ENCODE measurements at regions not wholly inside any gene's neighbourhood (a gene's known extent, or its start where the extent isn't known, plus 50 kb on each side); places are given as distances from the start of the nearest gene placed in this dataset.

DNA sequence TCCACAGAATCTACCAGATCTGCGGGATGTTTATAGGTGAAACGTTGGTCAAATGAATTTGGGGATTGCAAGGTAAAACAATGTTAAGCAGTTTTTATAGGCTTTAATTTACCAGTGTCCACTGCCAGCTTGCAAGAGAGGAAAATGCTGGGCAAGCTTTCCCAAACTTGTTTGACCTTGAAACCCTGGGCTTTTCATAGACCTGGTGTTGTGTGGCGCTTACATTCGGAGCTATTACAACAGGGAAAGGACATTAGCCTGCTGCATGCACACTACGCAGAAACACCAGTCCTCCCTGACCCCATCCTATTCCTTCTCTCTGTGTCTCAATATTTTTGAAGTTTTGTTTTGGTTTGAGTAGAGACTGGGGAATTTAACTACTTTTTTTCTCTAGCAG is 59.6 kb upstream of the AGPS start:
- TF ChIP-seq, protein P1, sequence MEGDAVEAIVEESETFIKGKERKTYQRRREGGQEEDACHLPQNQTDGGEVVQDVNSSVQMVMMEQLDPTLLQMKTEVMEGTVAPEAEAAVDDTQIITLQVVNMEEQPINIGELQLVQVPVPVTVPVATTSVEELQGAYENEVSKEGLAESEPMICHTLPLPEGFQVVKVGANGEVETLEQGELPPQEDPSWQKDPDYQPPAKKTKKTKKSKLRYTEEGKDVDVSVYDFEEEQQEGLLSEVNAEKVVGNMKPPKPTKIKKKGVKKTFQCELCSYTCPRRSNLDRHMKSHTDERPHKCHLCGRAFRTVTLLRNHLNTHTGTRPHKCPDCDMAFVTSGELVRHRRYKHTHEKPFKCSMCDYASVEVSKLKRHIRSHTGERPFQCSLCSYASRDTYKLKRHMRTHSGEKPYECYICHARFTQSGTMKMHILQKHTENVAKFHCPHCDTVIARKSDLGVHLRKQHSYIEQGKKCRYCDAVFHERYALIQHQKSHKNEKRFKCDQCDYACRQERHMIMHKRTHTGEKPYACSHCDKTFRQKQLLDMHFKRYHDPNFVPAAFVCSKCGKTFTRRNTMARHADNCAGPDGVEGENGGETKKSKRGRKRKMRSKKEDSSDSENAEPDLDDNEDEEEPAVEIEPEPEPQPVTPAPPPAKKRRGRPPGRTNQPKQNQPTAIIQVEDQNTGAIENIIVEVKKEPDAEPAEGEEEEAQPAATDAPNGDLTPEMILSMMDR (IDR thresholded peaks at IDR 0.05), result no peak
- H3K27me3 ChIP-seq, result no peaks in the 10 kb centered on the region
- no peaks in the 10 kb centered on the region for H3K36me3 ChIP-seq
- no peak for DNase-seq (ENCODE audit: low spot score)
- H3K4me3 ChIP-seq, result no peak overlapping the region
- no peak overlapping the region for H3K27ac ChIP-seq
- H3K4me1 ChIP-seq, result no peaks in the 10 kb centered on the region
- no peaks in the 10 kb centered on the region for H3K9me3 ChIP-seq

DNA sequence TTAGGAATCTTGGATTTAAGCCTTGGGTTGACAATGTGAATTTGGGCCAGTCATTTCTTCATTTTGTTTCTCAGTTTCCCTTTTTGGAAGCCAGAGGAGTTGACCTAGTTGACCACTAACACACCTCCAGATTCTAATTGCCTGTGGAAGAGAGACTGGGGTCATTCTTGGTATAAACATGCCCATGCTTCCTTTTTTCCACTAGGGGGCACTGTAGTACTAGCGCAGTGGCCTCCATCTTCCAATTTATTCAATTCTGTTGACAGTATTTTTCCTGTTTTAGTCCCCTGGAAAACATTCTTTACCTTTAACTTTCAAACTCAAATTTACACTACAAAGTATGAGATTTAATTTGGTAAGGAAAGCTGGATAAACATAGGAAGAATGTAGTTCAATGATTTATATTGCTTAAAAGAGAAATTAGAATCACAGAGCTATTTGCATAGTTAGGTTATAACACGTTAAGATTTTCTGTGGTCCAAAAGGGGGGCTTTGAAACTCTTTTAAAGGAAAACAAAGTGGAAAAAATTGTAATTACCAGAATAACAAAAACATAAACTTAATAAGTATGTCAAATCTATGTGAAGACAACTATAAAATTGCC is 57.5 kb upstream of the AGPS start:
- no peak for DNase-seq (ENCODE audit: low spot score)
- H3K4me1 ChIP-seq, result no peaks in the 10 kb centered on the region
- no peaks in the 10 kb centered on the region for H3K27me3 ChIP-seq
- no peaks in the 10 kb centered on the region for H3K9me3 ChIP-seq
- no peaks in the 10 kb centered on the region for H3K36me3 ChIP-seq
- H3K4me3 ChIP-seq, result no peak overlapping the region
- TF ChIP-seq, protein P1 (IDR thresholded peaks at IDR 0.05), result peak; percentile 85 to 95
- H3K27ac ChIP-seq, result no peak overlapping the region

GRCh38 chr2:177335917-177336450 is 56.6 kb upstream of the AGPS start:
- Histone ChIP-seq H3K4me1 (no peaks in the 10 kb centered on the region), H3K4me3 (no peak overlapping the region), H3K36me3 (no peaks in the 10 kb centered on the region), H3K27ac (no peak overlapping the region), H3K9me3 (no peaks in the 10 kb centered on the region), H3K27me3 (no peaks in the 10 kb centered on the region)
- TF ChIP-seq, protein P1 (IDR thresholded peaks at IDR 0.05), result no peak
- DNase-seq (ENCODE audit: low spot score), result no peak

GRCh38 chr2:177338177-177338721 is 54.3 kb upstream of the AGPS start:
- TF ChIP-seq, protein P1 (IDR thresholded peaks at IDR 0.05), result no peak
- Histone ChIP-seq H3K27me3 (no peaks in the 10 kb centered on the region), H3K9me3 (no peaks in the 10 kb centered on the region), H3K4me1 (no peaks in the 10 kb centered on the region), H3K27ac (no peak overlapping the region), H3K4me3 (no peak overlapping the region), H3K36me3 (no peaks in the 10 kb centered on the region)
- DNase-seq (ENCODE audit: low spot score), result no peak

DNA sequence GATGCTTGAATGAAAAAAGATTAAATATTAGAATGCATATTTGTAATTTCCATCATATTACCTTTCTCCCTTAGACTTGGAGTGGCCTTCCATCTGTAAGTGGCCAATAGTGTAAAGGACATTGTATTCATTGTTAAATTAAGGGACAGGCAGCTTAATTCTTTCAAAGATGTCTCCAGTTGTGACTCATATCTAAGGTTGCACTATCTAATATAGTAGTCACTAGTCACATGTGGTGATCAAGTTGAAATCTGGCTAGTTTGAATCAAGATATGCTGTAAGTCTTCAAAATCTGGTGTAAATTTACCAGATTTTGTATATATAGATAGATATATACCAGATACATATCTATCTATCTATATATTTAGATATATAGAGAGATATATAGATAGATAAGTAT is 52.4 kb upstream of the AGPS start:
- no peaks in the 10 kb centered on the region for H3K9me3 ChIP-seq
- no peaks in the 10 kb centered on the region for H3K27me3 ChIP-seq
- H3K4me3 ChIP-seq, result no peak overlapping the region
- DNase-seq (ENCODE audit: low spot score), result no peak
- no peak overlapping the region for H3K27ac ChIP-seq
- H3K36me3 ChIP-seq, result no peaks in the 10 kb centered on the region
- H3K4me1 ChIP-seq, result no peaks in the 10 kb centered on the region
- TF ChIP-seq, protein P1 (IDR thresholded peaks at IDR 0.05), result no peak

DNA sequence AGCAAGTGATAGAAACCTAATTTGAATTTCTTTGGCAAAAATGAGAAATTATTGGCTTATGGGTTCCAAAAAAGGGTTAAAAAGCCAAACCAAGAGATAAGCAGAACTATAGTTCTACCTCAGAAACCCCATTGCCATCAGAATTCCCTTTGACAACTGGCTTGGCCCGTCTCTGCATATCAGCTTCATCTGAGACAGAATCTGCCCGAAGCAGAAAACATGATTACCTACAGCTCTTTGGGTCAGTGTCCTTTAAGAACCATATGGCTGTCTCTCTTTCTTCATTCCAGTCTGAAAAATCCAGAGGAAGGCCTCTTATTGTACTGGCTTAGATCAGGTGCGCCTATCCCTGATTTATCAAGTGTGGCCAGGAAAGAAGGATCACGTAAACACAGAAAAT is 49.8 kb upstream of the AGPS start:
- no peaks in the 10 kb centered on the region for H3K27me3 ChIP-seq
- H3K4me3 ChIP-seq, result no peak overlapping the region
- no peaks in the 10 kb centered on the region for H3K4me1 ChIP-seq
- no peaks in the 10 kb centered on the region for H3K36me3 ChIP-seq
- H3K27ac ChIP-seq, result no peak overlapping the region
- TF ChIP-seq, protein P1 (IDR thresholded peaks at IDR 0.05), result no peak
- no peaks in the 10 kb centered on the region for H3K9me3 ChIP-seq
- DNase-seq (ENCODE audit: low spot score), result no peak

Data from right atrium auricular region (tissue), 2 donors.